Progenitor cell of endocrine pancreas (in vitro differentiated cells): ENCODE measurements at regions not wholly inside any gene's neighbourhood (a gene's known extent, or its start where the extent isn't known, plus 50 kb on each side); places are given as distances from the start of the nearest gene placed in this dataset.

Source experiments
- DNase-seq: peaks from one replicate; pipeline ENCODE4 v3.0.0; 2021; ENCODE audit warnings: low spot score; ENCODE audit not compliant: unreplicated experiment
- H3K27ac Mint-ChIP-seq: 2 replicates; pipeline ENCODE4 v1.8.0; 2021; ENCODE audit warnings: mild to moderate bottlenecking, moderate library complexity, mixed read lengths
- H3K27me3 Mint-ChIP-seq: 2 replicates; pipeline ENCODE4 v1.8.0; 2021; ENCODE audit warnings: mixed read lengths
- H3K36me3 Mint-ChIP-seq: 2 replicates; pipeline ENCODE4 v1.8.0; 2022; ENCODE audit warnings: mixed read lengths; ENCODE audit not compliant: insufficient read depth
- H3K4me1 Mint-ChIP-seq: 2 replicates; pipeline ENCODE4 v1.8.0; 2021; ENCODE audit warnings: low read depth, mixed read lengths
- H3K4me3 Mint-ChIP-seq: 2 replicates; pipeline ENCODE4 v1.8.0; 2021; ENCODE audit warnings: low read depth, mild to moderate bottlenecking, moderate library complexity, mixed read lengths
- H3K9me3 Mint-ChIP-seq: 2 replicates; pipeline ENCODE4 v1.8.0; 2021; ENCODE audit warnings: low read depth, mixed read lengths
- TF ChIP-seq, protein P1 (sequence below): fragments of 200-600 bp; sonication (generic); IDR thresholded peaks from one replicate; pipeline ENCODE4 v1.5.0; 2021; ENCODE audit warnings: antibody characterized with exemption, mild to moderate bottlenecking; ENCODE audit not compliant: unreplicated experiment

- no peak for DNase-seq
- Mint-ChIP-seq H3K9me3 (no peaks in the 10 kb centered on the region), H3K4me1 (no peaks in the 10 kb centered on the region), H3K27ac (no peak overlapping the region), H3K4me3 (no peak overlapping the region), H3K36me3 (no peaks in the 10 kb centered on the region), H3K27me3 (peaks cover 11% of the 10 kb centered on the region)
- TF ChIP-seq, protein P1, sequence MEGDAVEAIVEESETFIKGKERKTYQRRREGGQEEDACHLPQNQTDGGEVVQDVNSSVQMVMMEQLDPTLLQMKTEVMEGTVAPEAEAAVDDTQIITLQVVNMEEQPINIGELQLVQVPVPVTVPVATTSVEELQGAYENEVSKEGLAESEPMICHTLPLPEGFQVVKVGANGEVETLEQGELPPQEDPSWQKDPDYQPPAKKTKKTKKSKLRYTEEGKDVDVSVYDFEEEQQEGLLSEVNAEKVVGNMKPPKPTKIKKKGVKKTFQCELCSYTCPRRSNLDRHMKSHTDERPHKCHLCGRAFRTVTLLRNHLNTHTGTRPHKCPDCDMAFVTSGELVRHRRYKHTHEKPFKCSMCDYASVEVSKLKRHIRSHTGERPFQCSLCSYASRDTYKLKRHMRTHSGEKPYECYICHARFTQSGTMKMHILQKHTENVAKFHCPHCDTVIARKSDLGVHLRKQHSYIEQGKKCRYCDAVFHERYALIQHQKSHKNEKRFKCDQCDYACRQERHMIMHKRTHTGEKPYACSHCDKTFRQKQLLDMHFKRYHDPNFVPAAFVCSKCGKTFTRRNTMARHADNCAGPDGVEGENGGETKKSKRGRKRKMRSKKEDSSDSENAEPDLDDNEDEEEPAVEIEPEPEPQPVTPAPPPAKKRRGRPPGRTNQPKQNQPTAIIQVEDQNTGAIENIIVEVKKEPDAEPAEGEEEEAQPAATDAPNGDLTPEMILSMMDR, result no peak
These were observed 388.8 kb downstream of the CDK5RAP2 start for GRCh38 chr9:120191141-120191540.

DNA sequence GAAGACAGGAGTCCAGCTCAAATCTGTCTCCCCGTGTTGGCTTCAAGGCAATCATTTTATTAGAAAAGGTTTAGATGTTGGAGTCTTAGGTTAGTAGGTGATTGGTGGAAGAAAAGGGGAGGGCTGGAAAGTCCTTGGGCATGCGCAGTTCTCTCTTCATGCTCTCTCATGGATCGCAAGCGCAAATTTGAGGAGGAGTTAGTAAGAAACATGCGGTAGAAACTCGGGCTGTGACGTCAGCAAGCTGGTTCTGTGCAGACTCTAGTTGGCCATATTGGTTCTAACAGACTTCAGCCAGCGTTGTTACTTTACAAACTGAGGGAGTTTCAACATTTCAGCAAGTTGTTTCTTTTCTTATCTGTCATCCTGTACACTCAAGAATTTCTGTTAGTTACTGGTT, 392.2 kb downstream of the CDK5RAP2 start:
- Mint-ChIP-seq H3K4me3 (no peak overlapping the region), H3K36me3 (no peaks in the 10 kb centered on the region), H3K4me1 (no peaks in the 10 kb centered on the region), H3K27ac (no peak overlapping the region), H3K27me3 (peaks cover 19% of the 10 kb centered on the region), H3K9me3 (no peaks in the 10 kb centered on the region)
- DNase-seq, result no peak
- TF ChIP-seq, protein P1, result no peak

DNA sequence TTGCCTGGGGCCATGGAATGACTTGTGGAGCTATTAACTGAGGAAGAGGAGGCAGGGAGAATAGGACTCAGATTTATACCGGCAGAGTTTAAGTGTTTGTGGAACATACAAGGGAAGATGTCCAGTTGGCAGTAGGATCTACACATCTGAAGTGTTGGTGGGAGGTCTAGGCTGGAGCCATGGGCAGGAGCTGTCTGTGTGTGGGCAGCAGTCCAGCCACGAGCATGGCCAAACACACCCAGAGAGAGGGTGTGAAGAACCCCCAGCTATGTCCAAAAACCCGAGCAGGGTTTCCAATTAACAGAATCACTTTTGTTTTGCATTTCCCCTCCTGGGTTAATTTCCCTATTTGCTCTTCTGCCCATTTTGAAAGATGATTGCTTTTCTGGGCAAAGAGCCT, 393.7 kb downstream of the CDK5RAP2 start:
- TF ChIP-seq, protein P1, result no peak
- H3K36me3 Mint-ChIP-seq, result no peaks in the 10 kb centered on the region
- peaks cover 25% of the 10 kb centered on the region for H3K27me3 Mint-ChIP-seq
- no peak overlapping the region for H3K27ac Mint-ChIP-seq
- H3K4me3 Mint-ChIP-seq, result no peak overlapping the region
- H3K4me1 Mint-ChIP-seq, result no peaks in the 10 kb centered on the region
- no peak for DNase-seq
- H3K9me3 Mint-ChIP-seq, result no peaks in the 10 kb centered on the region

GRCh38 chr9:120184266-120184665, 395.7 kb downstream of the CDK5RAP2 start:
- Mint-ChIP-seq H3K4me1 (no peaks in the 10 kb centered on the region), H3K9me3 (peaks cover 8% of the 10 kb centered on the region), H3K36me3 (no peaks in the 10 kb centered on the region), H3K4me3 (no peak overlapping the region), H3K27me3 (peaks cover 36% of the 10 kb centered on the region), H3K27ac (no peak overlapping the region)
- DNase-seq, result no peak
- TF ChIP-seq, protein P1, result no peak

- H3K36me3 Mint-ChIP-seq, result no peaks in the 10 kb centered on the region
- no peak for DNase-seq
These were observed 396.4 kb downstream of the CDK5RAP2 start for GRCh38 chr9:120183615-120184014.

More at GRCh38 chr9:120183615-120184014, 396.4 kb downstream of the CDK5RAP2 start:
- TF ChIP-seq, protein P1, result no peak
- Mint-ChIP-seq H3K27ac (no peak overlapping the region), H3K4me3 (no peak overlapping the region), H3K4me1 (no peaks in the 10 kb centered on the region), H3K27me3 (peaks cover 34% of the 10 kb centered on the region), H3K9me3 (peaks cover 8% of the 10 kb centered on the region)
